Hepatocyte (in vitro differentiated cells): ENCODE measurements at regions not wholly inside any gene's neighbourhood (a gene's known extent, or its start where the extent isn't known, plus 50 kb on each side); places are given as distances from the start of the nearest gene placed in this dataset.
"Not testable (repeated sequence)": the region's sequence is repeated elsewhere in the genome, so short reads cannot be mapped to it uniquely, and the experiment has no call there.

ENCODE experiments used
- CTCF ChIP-seq: fragments of 200-600 bp; sonication (generic); IDR thresholded peaks from 2 replicates; pipeline ENCODE4 v1.5.1; 2016; ENCODE audit warnings: antibody characterized with exemption, mild to moderate bottlenecking; ENCODE audit not compliant: poor library complexity
- EZH2 ChIP-seq: fragments of 200-600 bp; sonication (generic); IDR thresholded peaks from 2 replicates; pipeline ENCODE4 v1.6.1; 2016; ENCODE audit warnings: antibody characterized with exemption, mild to moderate bottlenecking, borderline replicate concordance
- EZH2phosphoT487 ChIP-seq: fragments of 200-600 bp; sonication (generic); IDR thresholded peaks from one replicate; pipeline ENCODE4 v1.6.1; 2018; ENCODE audit warnings: antibody characterized with exemption, mild to moderate bottlenecking, low read depth, moderate library complexity; ENCODE audit not compliant: unreplicated experiment, severe bottlenecking

DNA sequence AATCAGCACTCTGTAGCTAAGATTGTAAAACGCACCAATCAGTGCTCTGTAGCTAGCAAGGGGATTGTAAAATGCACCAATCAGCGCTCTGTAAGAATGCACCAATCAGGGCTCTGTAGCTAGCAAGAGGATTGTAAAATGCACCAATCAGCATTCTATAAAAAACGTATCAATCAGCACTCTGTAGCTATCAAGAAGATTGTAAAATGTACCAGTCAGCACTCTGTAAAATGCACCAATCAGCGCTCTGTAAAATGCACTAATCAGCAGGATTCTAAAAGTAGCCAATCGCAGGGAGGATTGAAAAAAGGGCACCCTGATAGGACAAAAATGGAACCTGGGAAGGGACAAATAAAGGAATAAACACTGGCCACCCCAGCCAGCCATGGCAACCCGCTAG is 278.7 kb upstream of the ECI2 start:
- not testable (repeated sequence) for TF ChIP-seq CTCF, EZH2phosphoT487, EZH2
